Body of pancreas (tissue), 4 donors: ENCODE measurements at regions not wholly inside any gene's neighbourhood (a gene's known extent, or its start where the extent isn't known, plus 50 kb on each side); places are given as distances from the start of the nearest gene placed in this dataset.

Experiments
- POLR2A ChIP-seq, 3 donors: fragments of 450-650 bp; IDR thresholded peaks; one replicate each; pipeline ENCODE4 v1.6.1; 2016; ENCODE audit warnings: antibody characterized with exemption in 3 of 3, mild to moderate bottlenecking in 2 of 3
- TF ChIP-seq, protein P1 (sequence below), 7 experiments: fragments of 450-650 bp in 4 of 7; fragments of 200-600 bp in 3 of 7; sonication (generic) in 3 of 7; IDR thresholded peaks; one replicate each; pipeline ENCODE4 v1.5.1; 2016 to 2019; ENCODE audit warnings: antibody characterized with exemption in 7 of 7

DNA sequence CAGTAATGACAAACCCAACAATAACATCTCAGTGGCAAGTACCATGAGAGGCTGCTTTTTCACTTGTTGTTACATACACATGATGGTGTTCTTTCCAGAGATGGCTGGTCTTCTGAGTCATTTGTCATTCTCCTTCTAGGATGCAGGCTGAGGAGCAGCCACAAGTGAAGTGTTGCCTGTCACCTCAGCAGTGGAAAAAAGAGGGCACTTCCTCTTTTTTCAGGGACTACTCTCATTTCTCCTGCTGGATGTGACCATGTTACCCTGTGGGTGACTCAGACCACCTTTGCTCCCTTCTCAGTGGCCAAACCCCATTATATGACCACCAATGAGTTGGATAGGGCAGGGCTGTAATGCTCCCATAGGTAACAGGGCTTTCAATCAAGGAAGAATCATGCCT is 587.0 kb upstream of the ADAMTS16 start:
- no peak for TF ChIP-seq POLR2A (IDR thresholded peaks at IDR 0.05)
- TF ChIP-seq, protein P1, sequence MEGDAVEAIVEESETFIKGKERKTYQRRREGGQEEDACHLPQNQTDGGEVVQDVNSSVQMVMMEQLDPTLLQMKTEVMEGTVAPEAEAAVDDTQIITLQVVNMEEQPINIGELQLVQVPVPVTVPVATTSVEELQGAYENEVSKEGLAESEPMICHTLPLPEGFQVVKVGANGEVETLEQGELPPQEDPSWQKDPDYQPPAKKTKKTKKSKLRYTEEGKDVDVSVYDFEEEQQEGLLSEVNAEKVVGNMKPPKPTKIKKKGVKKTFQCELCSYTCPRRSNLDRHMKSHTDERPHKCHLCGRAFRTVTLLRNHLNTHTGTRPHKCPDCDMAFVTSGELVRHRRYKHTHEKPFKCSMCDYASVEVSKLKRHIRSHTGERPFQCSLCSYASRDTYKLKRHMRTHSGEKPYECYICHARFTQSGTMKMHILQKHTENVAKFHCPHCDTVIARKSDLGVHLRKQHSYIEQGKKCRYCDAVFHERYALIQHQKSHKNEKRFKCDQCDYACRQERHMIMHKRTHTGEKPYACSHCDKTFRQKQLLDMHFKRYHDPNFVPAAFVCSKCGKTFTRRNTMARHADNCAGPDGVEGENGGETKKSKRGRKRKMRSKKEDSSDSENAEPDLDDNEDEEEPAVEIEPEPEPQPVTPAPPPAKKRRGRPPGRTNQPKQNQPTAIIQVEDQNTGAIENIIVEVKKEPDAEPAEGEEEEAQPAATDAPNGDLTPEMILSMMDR (IDR thresholded peaks at IDR 0.05), result no peak
